GM10248 (cell line): ENCODE measurements at regions not wholly inside any gene's neighbourhood (a gene's known extent, or its start where the extent isn't known, plus 50 kb on each side); places are given as distances from the start of the nearest gene placed in this dataset.

Experiments
- CTCF ChIA-PET: fragments of 300-600 bp; sonication (Branson Sonifier 250); formaldehyde crosslinking; extraction: SDS; loops from one replicate; lab custom pipeline; 2021; ENCODE audit warnings: antibody characterized with exemption; lab: Yijun Ruan, JAX
- POLR2A ChIA-PET: fragments of 350-650 bp; sonication (Branson Sonifier 250); formaldehyde crosslinking; extraction: SDS; loops from one replicate; lab custom pipeline; 2020; ENCODE audit warnings: antibody characterized with exemption; lab: Yijun Ruan, JAX
- DNase-seq: peaks from one replicate; pipeline ENCODE4 v3.0.0; 2012; ENCODE audit errors: extremely low spot score
- TF ChIP-seq, protein P1 (sequence below): IDR thresholded peaks from 2 replicates; pipeline ENCODE4 v1.5.1; 2012; ENCODE audit warnings: mild to moderate bottlenecking, low read depth; ENCODE audit errors: extremely low read depth, missing control alignments, control extremely low read depth

DNA sequence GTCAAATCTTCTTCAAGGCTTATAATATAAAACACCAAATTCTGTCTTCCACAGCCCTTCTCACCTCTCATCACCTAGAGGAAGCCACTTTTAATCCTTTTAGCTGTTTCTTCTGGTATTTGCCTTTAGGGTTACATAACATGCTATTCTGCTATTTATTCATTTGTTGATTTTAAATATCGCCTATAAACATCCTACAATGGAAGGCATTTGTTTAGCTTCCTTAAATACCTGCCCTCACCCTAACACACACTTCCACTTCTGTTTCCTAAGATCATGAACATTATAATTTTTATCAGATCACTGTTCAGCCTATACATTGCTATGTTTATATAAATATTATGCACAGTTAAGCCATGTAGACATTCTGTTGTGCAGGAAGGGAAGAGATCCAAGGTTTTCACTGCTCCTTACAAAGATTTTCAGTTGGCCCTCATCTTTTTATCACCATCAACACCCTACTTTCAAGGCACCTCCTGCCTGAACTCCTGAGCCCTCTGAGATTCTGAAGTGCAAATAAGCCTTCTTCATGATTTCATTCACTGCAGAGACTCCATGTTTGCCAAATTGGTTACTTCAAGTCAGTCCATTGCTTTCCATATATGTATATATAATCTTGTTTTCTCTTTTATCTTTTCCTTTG is 356.9 kb upstream of the ACTBL2 start:
- ChIA-PET POLR2A (no interaction called here), CTCF (interaction anchor here (0.9 kb wide), 1 partner anchor 15 kb away, joined by 3 read pairs; no protein-coding TSS in a partner anchor)
- no peak for DNase-seq
- TF ChIP-seq, protein P1, sequence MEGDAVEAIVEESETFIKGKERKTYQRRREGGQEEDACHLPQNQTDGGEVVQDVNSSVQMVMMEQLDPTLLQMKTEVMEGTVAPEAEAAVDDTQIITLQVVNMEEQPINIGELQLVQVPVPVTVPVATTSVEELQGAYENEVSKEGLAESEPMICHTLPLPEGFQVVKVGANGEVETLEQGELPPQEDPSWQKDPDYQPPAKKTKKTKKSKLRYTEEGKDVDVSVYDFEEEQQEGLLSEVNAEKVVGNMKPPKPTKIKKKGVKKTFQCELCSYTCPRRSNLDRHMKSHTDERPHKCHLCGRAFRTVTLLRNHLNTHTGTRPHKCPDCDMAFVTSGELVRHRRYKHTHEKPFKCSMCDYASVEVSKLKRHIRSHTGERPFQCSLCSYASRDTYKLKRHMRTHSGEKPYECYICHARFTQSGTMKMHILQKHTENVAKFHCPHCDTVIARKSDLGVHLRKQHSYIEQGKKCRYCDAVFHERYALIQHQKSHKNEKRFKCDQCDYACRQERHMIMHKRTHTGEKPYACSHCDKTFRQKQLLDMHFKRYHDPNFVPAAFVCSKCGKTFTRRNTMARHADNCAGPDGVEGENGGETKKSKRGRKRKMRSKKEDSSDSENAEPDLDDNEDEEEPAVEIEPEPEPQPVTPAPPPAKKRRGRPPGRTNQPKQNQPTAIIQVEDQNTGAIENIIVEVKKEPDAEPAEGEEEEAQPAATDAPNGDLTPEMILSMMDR: no peak

DNA sequence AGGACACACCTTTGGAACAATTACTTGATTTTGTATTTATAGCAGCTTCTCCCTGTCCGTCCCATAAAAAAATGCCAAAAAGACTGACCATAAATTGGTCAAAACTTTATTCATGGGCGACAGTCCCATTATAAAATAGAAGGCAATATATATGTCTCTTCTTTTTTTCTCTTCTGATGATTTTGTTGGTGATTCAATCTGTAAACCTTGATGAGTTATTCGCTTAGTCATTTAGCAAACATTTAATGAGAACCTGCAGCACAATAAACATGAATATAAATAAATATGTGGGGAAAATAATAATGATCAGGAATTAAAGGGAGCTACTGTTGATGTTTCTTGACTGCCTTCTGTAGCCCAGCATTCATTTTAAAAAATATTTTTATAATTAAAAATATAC is 356.4 kb upstream of the ACTBL2 start:
- ChIA-PET CTCF (interaction anchor here (0.9 kb wide), 1 partner anchor 15 kb away, joined by 3 read pairs; no protein-coding TSS in a partner anchor), POLR2A (no interaction called here)
- no peak for DNase-seq
- TF ChIP-seq, protein P1: no peak

DNA sequence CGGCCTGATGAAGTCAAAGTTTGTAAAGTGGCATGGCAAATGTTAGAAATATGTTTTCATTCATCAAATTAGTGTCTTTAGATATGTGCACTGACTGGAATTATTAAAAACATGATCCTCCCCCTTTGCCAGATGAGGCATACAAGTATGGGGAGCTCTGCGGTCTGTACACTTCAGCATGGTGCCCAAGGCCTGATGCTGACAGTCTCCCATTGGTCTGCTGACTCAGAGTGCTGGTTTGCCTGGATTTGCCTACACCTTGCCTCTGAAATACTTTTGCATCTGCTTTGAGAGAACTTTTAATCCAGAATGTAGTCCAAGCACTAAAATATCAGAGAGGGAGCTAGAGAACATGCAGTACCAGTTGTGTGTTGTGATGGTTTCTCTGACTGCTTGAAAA is 354.3 kb upstream of the ACTBL2 start:
- ChIA-PET CTCF (interaction anchor here (1.0 kb wide), 1 partner anchor 115 kb away, joined by 3 read pairs; no protein-coding TSS in a partner anchor), POLR2A (no interaction called here)
- no peak for DNase-seq
- TF ChIP-seq, protein P1: no peak

DNA sequence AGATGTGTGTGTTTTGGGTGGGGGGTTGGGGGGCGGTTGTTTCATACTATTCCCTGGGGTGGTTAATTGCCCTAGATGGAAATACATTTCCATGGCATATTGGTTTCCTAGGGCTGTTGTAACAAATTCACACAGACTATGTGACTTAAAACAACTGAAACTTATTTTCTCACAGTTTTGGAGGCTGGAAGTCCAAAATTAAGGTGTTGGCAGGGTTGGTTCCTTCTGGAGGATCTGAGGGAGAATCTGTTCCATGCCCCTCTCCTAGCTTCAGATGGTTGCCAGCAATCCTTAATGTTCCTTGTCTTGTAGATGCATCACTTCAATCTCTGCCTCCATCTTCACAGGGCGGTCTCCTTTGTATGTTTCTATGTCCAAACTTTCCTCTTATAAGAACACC is 353.7 kb upstream of the ACTBL2 start:
- ChIA-PET POLR2A (no interaction called here), CTCF (interaction anchor here (0.9 to 1.0 kb wide), 2 partner anchors 11 to 115 kb away, joined by 3 read pairs; no protein-coding TSS in a partner anchor)
- no peak for DNase-seq
- TF ChIP-seq, protein P1: no peak

DNA sequence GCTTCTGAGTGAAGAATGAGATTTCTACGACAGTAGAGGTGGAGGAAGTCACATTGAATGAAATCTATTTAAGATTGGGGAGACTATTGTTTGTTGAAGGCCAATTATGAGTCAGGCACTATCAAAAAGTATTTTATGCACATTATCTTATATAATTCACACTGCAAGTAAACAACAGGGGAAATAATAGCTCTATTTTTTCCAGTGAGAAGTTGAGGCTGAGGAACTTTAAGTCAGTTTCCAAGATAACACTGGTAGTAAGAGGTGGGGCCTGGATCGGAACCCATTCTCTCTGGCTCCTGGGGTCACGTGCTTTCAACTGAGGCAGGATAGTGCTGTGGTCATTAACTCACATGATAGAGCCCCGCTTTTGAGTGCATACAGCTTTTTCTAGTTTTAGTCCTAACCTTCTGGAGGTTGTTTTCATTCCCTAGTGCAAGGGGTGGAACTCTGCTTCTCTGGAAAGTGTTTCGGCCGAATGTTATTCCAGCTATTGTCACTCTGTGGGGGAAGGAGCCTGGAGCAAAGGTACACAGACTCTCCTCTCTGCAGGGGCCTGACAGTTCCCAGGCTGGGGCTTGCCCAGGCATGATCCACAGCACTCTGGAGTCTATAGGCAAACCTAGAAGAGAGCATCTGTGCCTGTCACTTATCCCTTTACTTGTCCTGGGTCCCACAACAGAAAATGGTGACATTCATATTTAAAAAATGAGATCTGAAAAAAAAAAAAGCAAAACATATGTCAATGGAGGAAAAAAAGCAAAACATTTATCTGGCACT is 352.4 kb upstream of the ACTBL2 start:
- POLR2A ChIA-PET: no interaction called here
- TF ChIP-seq, protein P1: no peak
- DNase-seq: no peak
- CTCF ChIA-PET: no interaction called here

GRCh38 chr5:57833489-57833888 is 350.9 kb upstream of the ACTBL2 start:
- ChIA-PET CTCF (no interaction called here), POLR2A (no interaction called here)
- DNase-seq: no peak
- TF ChIP-seq, protein P1: no peak
